HEK293T (cell line): ENCODE measurements at regions not wholly inside any gene's neighbourhood (a gene's known extent, or its start where the extent isn't known, plus 50 kb on each side); places are given as distances from the start of the nearest gene placed in this dataset.

Experiments
- ARNT ChIP-seq: fragments of 450-650 bp; IDR thresholded peaks from 2 replicates; pipeline ENCODE4 v1.6.1; 2017; ENCODE audit warnings: mild to moderate bottlenecking
- LEF1 ChIP-seq: fragments of 450-650 bp; IDR thresholded peaks from 2 replicates; pipeline ENCODE4 v1.6.1; 2017; ENCODE audit warnings: mild to moderate bottlenecking, borderline replicate concordance
- SP1 ChIP-seq: fragments of 450-650 bp; IDR thresholded peaks from 2 replicates; pipeline ENCODE4 v1.6.1; 2017

GRCh38 chr4:32454482-32454881, 1734.3 kb downstream of the PCDH7 start:
- no peak for TF ChIP-seq LEF1
- TF ChIP-seq ARNT, result no peak
- no peak for TF ChIP-seq SP1
